ENCODE measurements at regions not wholly inside any gene's neighbourhood (a gene's known extent, or its start where the extent isn't known, plus 50 kb on each side); places are given as distances from the start of the nearest gene placed in this dataset.

DNA sequence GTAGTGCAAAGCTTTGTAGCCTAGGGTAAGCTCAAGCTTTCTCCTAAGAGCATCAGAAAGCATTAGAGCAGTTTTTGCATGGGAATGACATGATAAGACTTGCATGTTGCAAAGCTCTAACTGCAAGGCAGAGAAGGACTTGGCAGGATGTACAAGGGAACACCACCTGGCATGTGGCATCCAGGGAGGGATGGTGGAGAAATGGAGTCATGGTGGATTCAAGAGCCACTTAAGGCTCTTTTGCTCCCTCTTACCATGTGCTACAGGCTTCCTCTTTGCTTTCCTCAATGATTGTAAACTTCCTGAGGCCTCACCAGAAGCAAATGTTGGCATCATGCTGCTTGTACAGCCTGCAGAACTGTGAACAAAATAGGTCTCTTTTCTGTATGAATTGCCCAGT is 266.0 kb downstream of the GLI2 start:
- no peak overlapping the region for H3K9ac ChIP-seq (ENCODE audit: low read depth, low read length, poor library complexity, severe bottlenecking)
- no peak overlapping the region for H3K4me2 ChIP-seq (ENCODE audit: low read depth, low read length, poor library complexity, severe bottlenecking)
- H4K20me1 ChIP-seq (ENCODE audit: insufficient read depth, low read length, poor library complexity, severe bottlenecking) = no peaks in the 10 kb centered on the region

DNA sequence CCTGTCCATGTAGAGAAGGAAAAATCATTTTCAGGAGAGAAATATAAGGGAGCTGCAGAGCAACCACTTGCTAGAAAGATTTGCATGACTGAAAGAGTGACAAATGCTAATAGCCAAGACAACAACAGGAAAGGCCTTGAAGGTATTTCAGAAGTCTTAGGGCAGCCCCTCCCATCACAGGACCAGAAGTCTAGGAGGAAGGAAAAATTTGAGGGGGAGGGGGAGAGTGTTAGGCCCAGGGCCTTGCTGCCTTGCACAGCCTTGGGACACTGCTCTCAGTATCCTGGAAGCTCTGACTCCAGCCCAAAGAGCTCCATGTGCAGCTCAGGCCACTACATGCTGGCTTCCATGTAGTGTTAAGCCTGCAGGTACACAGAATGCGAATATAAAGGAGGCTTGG is 266.9 kb downstream of the GLI2 start:
- Histone ChIP-seq H4K20me1 (ENCODE audit: insufficient read depth, low read length, poor library complexity, severe bottlenecking) (no peaks in the 10 kb centered on the region), H3K36me3 (ENCODE audit: insufficient read depth, low read length) (no peaks in the 10 kb centered on the region), H3K9me3 (ENCODE audit: insufficient read depth, low read depth, low read length) (no peaks in the 10 kb centered on the region), H3K27me3 (ENCODE audit: insufficient read depth, low read length, poor library complexity, severe bottlenecking) (no peaks in the 10 kb centered on the region), H3K9ac (ENCODE audit: low read depth, low read length, poor library complexity, severe bottlenecking) (no peak overlapping the region), H3F3A (ENCODE audit: low read depth) (no peaks in the 10 kb centered on the region), H2AFZ (ENCODE audit: low read length) (no peak overlapping the region), H3K9me2 (replicated peaks; ENCODE audit: low read depth, low read length) (no peaks in the 10 kb centered on the region), H3K79me2 (ENCODE audit: insufficient read depth, low read length) (no peaks in the 10 kb centered on the region), H3K4me2 (ENCODE audit: low read depth, low read length, poor library complexity, severe bottlenecking) (no peak overlapping the region), H3K4me3 (ENCODE audit: low read length, poor library complexity, severe bottlenecking) (no peak overlapping the region), H3K4me1 (ENCODE audit: insufficient read depth, low read length, poor library complexity, severe bottlenecking) (no peaks in the 10 kb centered on the region)
- TF ChIP-seq, protein P1, sequence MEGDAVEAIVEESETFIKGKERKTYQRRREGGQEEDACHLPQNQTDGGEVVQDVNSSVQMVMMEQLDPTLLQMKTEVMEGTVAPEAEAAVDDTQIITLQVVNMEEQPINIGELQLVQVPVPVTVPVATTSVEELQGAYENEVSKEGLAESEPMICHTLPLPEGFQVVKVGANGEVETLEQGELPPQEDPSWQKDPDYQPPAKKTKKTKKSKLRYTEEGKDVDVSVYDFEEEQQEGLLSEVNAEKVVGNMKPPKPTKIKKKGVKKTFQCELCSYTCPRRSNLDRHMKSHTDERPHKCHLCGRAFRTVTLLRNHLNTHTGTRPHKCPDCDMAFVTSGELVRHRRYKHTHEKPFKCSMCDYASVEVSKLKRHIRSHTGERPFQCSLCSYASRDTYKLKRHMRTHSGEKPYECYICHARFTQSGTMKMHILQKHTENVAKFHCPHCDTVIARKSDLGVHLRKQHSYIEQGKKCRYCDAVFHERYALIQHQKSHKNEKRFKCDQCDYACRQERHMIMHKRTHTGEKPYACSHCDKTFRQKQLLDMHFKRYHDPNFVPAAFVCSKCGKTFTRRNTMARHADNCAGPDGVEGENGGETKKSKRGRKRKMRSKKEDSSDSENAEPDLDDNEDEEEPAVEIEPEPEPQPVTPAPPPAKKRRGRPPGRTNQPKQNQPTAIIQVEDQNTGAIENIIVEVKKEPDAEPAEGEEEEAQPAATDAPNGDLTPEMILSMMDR (conservative IDR thresholded peaks at IDR 0.05; ENCODE audit: low read length) = no peak
- TF ChIP-seq EZH2phosphoT487 (IDR thresholded peaks at IDR 0.05; ENCODE audit: borderline replicate concordance) = no peak

More for the DNA sequence above, 266.0 kb downstream of the GLI2 start:
- H3K4me3 ChIP-seq (ENCODE audit: low read length, poor library complexity, severe bottlenecking) = no peak overlapping the region
- H3K79me2 ChIP-seq (ENCODE audit: insufficient read depth, low read length) = no peaks in the 10 kb centered on the region
- no peaks in the 10 kb centered on the region for H3K27me3 ChIP-seq (ENCODE audit: insufficient read depth, low read length, poor library complexity, severe bottlenecking)
- H3K9me3 ChIP-seq (ENCODE audit: insufficient read depth, low read depth, low read length) = no peaks in the 10 kb centered on the region
- H2AFZ ChIP-seq (ENCODE audit: low read length) = no peak overlapping the region
- H3K4me1 ChIP-seq (ENCODE audit: insufficient read depth, low read length, poor library complexity, severe bottlenecking) = no peaks in the 10 kb centered on the region
- no peaks in the 10 kb centered on the region for H3K36me3 ChIP-seq (ENCODE audit: insufficient read depth, low read length)
- H3K9me2 ChIP-seq (replicated peaks; ENCODE audit: low read depth, low read length) = no peaks in the 10 kb centered on the region
- H3F3A ChIP-seq (ENCODE audit: low read depth) = no peaks in the 10 kb centered on the region
- TF ChIP-seq, protein P1 (conservative IDR thresholded peaks at IDR 0.05; ENCODE audit: low read length) = no peak
- TF ChIP-seq EZH2phosphoT487 (IDR thresholded peaks at IDR 0.05; ENCODE audit: borderline replicate concordance) = no peak

DNA sequence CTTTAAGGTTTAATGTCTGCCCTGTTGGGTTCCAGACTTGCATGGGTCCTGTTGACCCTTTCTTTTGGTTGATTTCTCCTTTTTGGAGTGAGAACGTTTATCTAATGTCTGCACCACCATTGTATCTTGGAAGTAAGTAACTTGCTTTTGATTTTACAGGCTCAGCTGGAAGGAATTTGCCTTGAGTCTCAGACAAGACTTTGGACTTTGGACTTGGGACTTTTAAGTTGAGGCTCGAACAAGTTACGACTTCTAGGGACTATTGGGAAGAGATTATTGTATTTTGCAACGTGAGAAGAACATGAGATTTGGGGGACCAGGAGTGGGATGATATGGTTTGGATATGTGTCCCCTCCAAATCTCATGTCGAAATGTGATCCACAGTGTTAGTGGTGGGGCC is 267.7 kb downstream of the GLI2 start:
- no peaks in the 10 kb centered on the region for H3K9me3 ChIP-seq (ENCODE audit: insufficient read depth, low read depth, low read length)
- H3K4me3 ChIP-seq (ENCODE audit: low read length, poor library complexity, severe bottlenecking) = no peak overlapping the region
- H4K20me1 ChIP-seq (ENCODE audit: insufficient read depth, low read length, poor library complexity, severe bottlenecking) = no peaks in the 10 kb centered on the region
- TF ChIP-seq, protein P1 (conservative IDR thresholded peaks at IDR 0.05; ENCODE audit: low read length) = no peak
- TF ChIP-seq EZH2phosphoT487 (IDR thresholded peaks at IDR 0.05; ENCODE audit: borderline replicate concordance) = no peak
- no peaks in the 10 kb centered on the region for H3F3A ChIP-seq (ENCODE audit: low read depth)
- H3K27me3 ChIP-seq (ENCODE audit: insufficient read depth, low read length, poor library complexity, severe bottlenecking) = no peaks in the 10 kb centered on the region
- no peaks in the 10 kb centered on the region for H3K79me2 ChIP-seq (ENCODE audit: insufficient read depth, low read length)
- H3K36me3 ChIP-seq (ENCODE audit: insufficient read depth, low read length) = no peaks in the 10 kb centered on the region
- no peaks in the 10 kb centered on the region for H3K9me2 ChIP-seq (replicated peaks; ENCODE audit: low read depth, low read length)
- H3K4me2 ChIP-seq (ENCODE audit: low read depth, low read length, poor library complexity, severe bottlenecking) = no peak overlapping the region
- H3K4me1 ChIP-seq (ENCODE audit: insufficient read depth, low read length, poor library complexity, severe bottlenecking) = no peaks in the 10 kb centered on the region
- no peak overlapping the region for H3K9ac ChIP-seq (ENCODE audit: low read depth, low read length, poor library complexity, severe bottlenecking)
- H2AFZ ChIP-seq (ENCODE audit: low read length) = no peak overlapping the region
